ENCODE measurements at regions not wholly inside any gene's neighbourhood (a gene's known extent, or its start where the extent isn't known, plus 50 kb on each side); places are given as distances from the start of the nearest gene placed in this dataset.

- Histone ChIP-seq H3K27ac (ENCODE audit: low read depth in 2 of 2, low read length in 2 of 2) (no peak overlapping the region), H3K9ac (ENCODE audit: low read depth in 1 of 2, low read length in 2 of 2) (no peak overlapping the region), H3K4me3 (ENCODE audit: low read length in 2 of 2) (no peak overlapping the region), H3K36me3 (ENCODE audit: control insufficient read depth in 2 of 2, insufficient read depth in 2 of 2, low read length in 2 of 2) (no peaks in the 10 kb centered on the region), H3K4me1 (ENCODE audit: control insufficient read depth in 2 of 2, insufficient read depth in 2 of 2, low read length in 2 of 2) (no peaks in the 10 kb centered on the region), H3K9me3 (ENCODE audit: control insufficient read depth in 2 of 2, low read length in 2 of 2) (no peaks in the 10 kb centered on the region), H3K27me3 (ENCODE audit: control insufficient read depth in 2 of 2, insufficient read depth in 2 of 2, low read length in 2 of 2) (no peaks in the 10 kb centered on the region)
Observed at GRCh38 chr3:5458526-5458925, 271.0 kb downstream of the EDEM1 start.

- Histone ChIP-seq H3K36me3 (ENCODE audit: control insufficient read depth in 2 of 2, insufficient read depth in 2 of 2, low read length in 2 of 2) (no peaks in the 10 kb centered on the region), H3K9me3 (ENCODE audit: control insufficient read depth in 2 of 2, low read length in 2 of 2) (no peaks in the 10 kb centered on the region), H3K27ac (ENCODE audit: low read depth in 2 of 2, low read length in 2 of 2) (no peak overlapping the region), H3K9ac (ENCODE audit: low read depth in 1 of 2, low read length in 2 of 2) (no peak overlapping the region), H3K27me3 (ENCODE audit: control insufficient read depth in 2 of 2, insufficient read depth in 2 of 2, low read length in 2 of 2) (no peaks in the 10 kb centered on the region), H3K4me3 (ENCODE audit: low read length in 2 of 2) (no peak overlapping the region), H3K4me1 (ENCODE audit: control insufficient read depth in 2 of 2, insufficient read depth in 2 of 2, low read length in 2 of 2) (no peaks in the 10 kb centered on the region)
Observed at GRCh38 chr3:5462086-5462485, 274.6 kb downstream of the EDEM1 start.

- Histone ChIP-seq H3K9ac (ENCODE audit: low read depth in 1 of 2, low read length in 2 of 2) (no peak overlapping the region), H3K9me3 (ENCODE audit: control insufficient read depth in 2 of 2, low read length in 2 of 2) (no peaks in the 10 kb centered on the region), H3K27me3 (ENCODE audit: control insufficient read depth in 2 of 2, insufficient read depth in 2 of 2, low read length in 2 of 2) (no peaks in the 10 kb centered on the region), H3K4me1 (ENCODE audit: control insufficient read depth in 2 of 2, insufficient read depth in 2 of 2, low read length in 2 of 2) (no peaks in the 10 kb centered on the region), H3K27ac (ENCODE audit: low read depth in 2 of 2, low read length in 2 of 2) (no peak overlapping the region), H3K36me3 (ENCODE audit: control insufficient read depth in 2 of 2, insufficient read depth in 2 of 2, low read length in 2 of 2) (no peaks in the 10 kb centered on the region), H3K4me3 (ENCODE audit: low read length in 2 of 2) (no peak overlapping the region)
Observed at GRCh38 chr3:5463991-5464390, 276.5 kb downstream of the EDEM1 start.

GRCh38 chr3:5464649-5465048, 277.1 kb downstream of the EDEM1 start:
- Histone ChIP-seq H3K4me3 (ENCODE audit: low read length in 2 of 2) (no peak overlapping the region), H3K9me3 (ENCODE audit: control insufficient read depth in 2 of 2, low read length in 2 of 2) (no peaks in the 10 kb centered on the region), H3K36me3 (ENCODE audit: control insufficient read depth in 2 of 2, insufficient read depth in 2 of 2, low read length in 2 of 2) (no peaks in the 10 kb centered on the region), H3K9ac (ENCODE audit: low read depth in 1 of 2, low read length in 2 of 2) (no peak overlapping the region), H3K4me1 (ENCODE audit: control insufficient read depth in 2 of 2, insufficient read depth in 2 of 2, low read length in 2 of 2) (no peaks in the 10 kb centered on the region), H3K27me3 (ENCODE audit: control insufficient read depth in 2 of 2, insufficient read depth in 2 of 2, low read length in 2 of 2) (no peaks in the 10 kb centered on the region), H3K27ac (ENCODE audit: low read depth in 2 of 2, low read length in 2 of 2) (no peak overlapping the region)

- Histone ChIP-seq H3K27ac (ENCODE audit: low read depth in 2 of 2, low read length in 2 of 2) (no peak overlapping the region), H3K27me3 (ENCODE audit: control insufficient read depth in 2 of 2, insufficient read depth in 2 of 2, low read length in 2 of 2) (no peaks in the 10 kb centered on the region), H3K4me1 (ENCODE audit: control insufficient read depth in 2 of 2, insufficient read depth in 2 of 2, low read length in 2 of 2) (no peaks in the 10 kb centered on the region), H3K9me3 (ENCODE audit: control insufficient read depth in 2 of 2, low read length in 2 of 2) (no peaks in the 10 kb centered on the region), H3K36me3 (ENCODE audit: control insufficient read depth in 2 of 2, insufficient read depth in 2 of 2, low read length in 2 of 2) (no peaks in the 10 kb centered on the region), H3K9ac (ENCODE audit: low read depth in 1 of 2, low read length in 2 of 2) (no peak overlapping the region), H3K4me3 (ENCODE audit: low read length in 2 of 2) (no peak overlapping the region)
Observed at GRCh38 chr3:5465183-5465582, 277.7 kb downstream of the EDEM1 start.

GRCh38 chr3:5466065-5466464, 278.6 kb downstream of the EDEM1 start:
- H3K36me3 ChIP-seq (ENCODE audit: control insufficient read depth in 2 of 2, insufficient read depth in 2 of 2, low read length in 2 of 2) = no peaks in the 10 kb centered on the region
- H3K27ac ChIP-seq (ENCODE audit: low read depth in 2 of 2, low read length in 2 of 2) = no peak overlapping the region
- no peak overlapping the region for H3K4me3 ChIP-seq (ENCODE audit: low read length in 2 of 2)
- no peak overlapping the region for H3K9ac ChIP-seq (ENCODE audit: low read depth in 1 of 2, low read length in 2 of 2)
- no peaks in the 10 kb centered on the region for H3K4me1 ChIP-seq (ENCODE audit: control insufficient read depth in 2 of 2, insufficient read depth in 2 of 2, low read length in 2 of 2)
- no peaks in the 10 kb centered on the region for H3K9me3 ChIP-seq (ENCODE audit: control insufficient read depth in 2 of 2, low read length in 2 of 2)
- no peaks in the 10 kb centered on the region for H3K27me3 ChIP-seq (ENCODE audit: control insufficient read depth in 2 of 2, insufficient read depth in 2 of 2, low read length in 2 of 2)

- no peak overlapping the region for H3K9ac ChIP-seq (ENCODE audit: low read depth in 1 of 2, low read length in 2 of 2)
- H3K9me3 ChIP-seq (ENCODE audit: control insufficient read depth in 2 of 2, low read length in 2 of 2) = no peaks in the 10 kb centered on the region
- no peak overlapping the region for H3K4me3 ChIP-seq (ENCODE audit: low read length in 2 of 2)
- no peaks in the 10 kb centered on the region for H3K4me1 ChIP-seq (ENCODE audit: control insufficient read depth in 2 of 2, insufficient read depth in 2 of 2, low read length in 2 of 2)
- H3K27me3 ChIP-seq (ENCODE audit: control insufficient read depth in 2 of 2, insufficient read depth in 2 of 2, low read length in 2 of 2) = no peaks in the 10 kb centered on the region
- H3K36me3 ChIP-seq (ENCODE audit: control insufficient read depth in 2 of 2, insufficient read depth in 2 of 2, low read length in 2 of 2) = no peaks in the 10 kb centered on the region
- no peak overlapping the region for H3K27ac ChIP-seq (ENCODE audit: low read depth in 2 of 2, low read length in 2 of 2)
Observed at GRCh38 chr3:5466717-5467116, 279.2 kb downstream of the EDEM1 start.

GRCh38 chr3:5473471-5473870, 286.0 kb downstream of the EDEM1 start:
- no peaks in the 10 kb centered on the region for H3K36me3 ChIP-seq (ENCODE audit: control insufficient read depth in 2 of 2, insufficient read depth in 2 of 2, low read length in 2 of 2)
- no peaks in the 10 kb centered on the region for H3K9me3 ChIP-seq (ENCODE audit: control insufficient read depth in 2 of 2, low read length in 2 of 2)
- H3K9ac ChIP-seq (ENCODE audit: low read depth in 1 of 2, low read length in 2 of 2) = no peak overlapping the region
- H3K4me3 ChIP-seq (ENCODE audit: low read length in 2 of 2) = no peak overlapping the region
- no peaks in the 10 kb centered on the region for H3K4me1 ChIP-seq (ENCODE audit: control insufficient read depth in 2 of 2, insufficient read depth in 2 of 2, low read length in 2 of 2)
- H3K27me3 ChIP-seq (ENCODE audit: control insufficient read depth in 2 of 2, insufficient read depth in 2 of 2, low read length in 2 of 2) = no peaks in the 10 kb centered on the region
- no peak overlapping the region for H3K27ac ChIP-seq (ENCODE audit: low read depth in 2 of 2, low read length in 2 of 2)

GRCh38 chr3:5476403-5476802, 288.9 kb downstream of the EDEM1 start:
- H3K4me1 ChIP-seq (ENCODE audit: control insufficient read depth in 2 of 2, insufficient read depth in 2 of 2, low read length in 2 of 2) = no peaks in the 10 kb centered on the region
- H3K9ac ChIP-seq (ENCODE audit: low read depth in 1 of 2, low read length in 2 of 2) = no peak overlapping the region
- H3K27me3 ChIP-seq (ENCODE audit: control insufficient read depth in 2 of 2, insufficient read depth in 2 of 2, low read length in 2 of 2) = no peaks in the 10 kb centered on the region
- no peaks in the 10 kb centered on the region for H3K36me3 ChIP-seq (ENCODE audit: control insufficient read depth in 2 of 2, insufficient read depth in 2 of 2, low read length in 2 of 2)
- H3K27ac ChIP-seq (ENCODE audit: low read depth in 2 of 2, low read length in 2 of 2) = no peak overlapping the region
- H3K9me3 ChIP-seq (ENCODE audit: control insufficient read depth in 2 of 2, low read length in 2 of 2) = no peaks in the 10 kb centered on the region
- H3K4me3 ChIP-seq (ENCODE audit: low read length in 2 of 2) = no peak overlapping the region

GRCh38 chr3:5479229-5479799, 291.8 kb downstream of the EDEM1 start:
- Histone ChIP-seq H3K4me3 (ENCODE audit: low read length in 2 of 2) (no peak overlapping the region), H3K27ac (ENCODE audit: low read depth in 2 of 2, low read length in 2 of 2) (no peak overlapping the region), H3K9ac (ENCODE audit: low read depth in 1 of 2, low read length in 2 of 2) (no peak overlapping the region), H3K27me3 (ENCODE audit: control insufficient read depth in 2 of 2, insufficient read depth in 2 of 2, low read length in 2 of 2) (no peaks in the 10 kb centered on the region), H3K36me3 (ENCODE audit: control insufficient read depth in 2 of 2, insufficient read depth in 2 of 2, low read length in 2 of 2) (no peaks in the 10 kb centered on the region), H3K4me1 (ENCODE audit: control insufficient read depth in 2 of 2, insufficient read depth in 2 of 2, low read length in 2 of 2) (no peaks in the 10 kb centered on the region), H3K9me3 (ENCODE audit: control insufficient read depth in 2 of 2, low read length in 2 of 2) (no peaks in the 10 kb centered on the region)

GRCh38 chr3:5480190-5480589, 292.7 kb downstream of the EDEM1 start:
- no peaks in the 10 kb centered on the region for H3K27me3 ChIP-seq (ENCODE audit: control insufficient read depth in 2 of 2, insufficient read depth in 2 of 2, low read length in 2 of 2)
- no peaks in the 10 kb centered on the region for H3K9me3 ChIP-seq (ENCODE audit: control insufficient read depth in 2 of 2, low read length in 2 of 2)
- no peak overlapping the region for H3K9ac ChIP-seq (ENCODE audit: low read depth in 1 of 2, low read length in 2 of 2)
- H3K27ac ChIP-seq (ENCODE audit: low read depth in 2 of 2, low read length in 2 of 2) = no peak overlapping the region
- no peaks in the 10 kb centered on the region for H3K36me3 ChIP-seq (ENCODE audit: control insufficient read depth in 2 of 2, insufficient read depth in 2 of 2, low read length in 2 of 2)
- no peak overlapping the region for H3K4me3 ChIP-seq (ENCODE audit: low read length in 2 of 2)
- no peaks in the 10 kb centered on the region for H3K4me1 ChIP-seq (ENCODE audit: control insufficient read depth in 2 of 2, insufficient read depth in 2 of 2, low read length in 2 of 2)

Measured in mucosa of rectum (tissue), 2 donors.